IPS-15b (cell line): ENCODE measurements at regions not wholly inside any gene's neighbourhood (a gene's known extent, or its start where the extent isn't known, plus 50 kb on each side); places are given as distances from the start of the nearest gene placed in this dataset.
"Not testable (repeated sequence)": the region's sequence is repeated elsewhere in the genome, so short reads cannot be mapped to it uniquely, and the experiment has no call there.

Source experiments
- H3K27me3 ChIP-seq: one replicate; pipeline ENCODE4 v1.6.1; 2013; ENCODE audit warnings: low read length; ENCODE audit not compliant: control insufficient read depth, insufficient read depth
- H3K36me3 ChIP-seq: one replicate; pipeline ENCODE4 v1.6.1; 2013; ENCODE audit warnings: low read length; ENCODE audit not compliant: control insufficient read depth, insufficient read depth
- H3K4me1 ChIP-seq: one replicate; pipeline ENCODE4 v1.6.1; 2013; ENCODE audit warnings: mild to moderate bottlenecking, low read length; ENCODE audit not compliant: control insufficient read depth, insufficient read depth
- H3K4me3 ChIP-seq: one replicate; pipeline ENCODE4 v1.5.1; 2013; ENCODE audit warnings: low read depth, low read length
- H3K9ac ChIP-seq: one replicate; pipeline ENCODE4 v1.6.1; 2013; ENCODE audit warnings: low read depth, mild to moderate bottlenecking, low read length
- H3K9me3 ChIP-seq: one replicate; pipeline ENCODE4 v1.6.1; 2013; ENCODE audit warnings: mild to moderate bottlenecking, low read length; ENCODE audit not compliant: control insufficient read depth, insufficient read depth

DNA sequence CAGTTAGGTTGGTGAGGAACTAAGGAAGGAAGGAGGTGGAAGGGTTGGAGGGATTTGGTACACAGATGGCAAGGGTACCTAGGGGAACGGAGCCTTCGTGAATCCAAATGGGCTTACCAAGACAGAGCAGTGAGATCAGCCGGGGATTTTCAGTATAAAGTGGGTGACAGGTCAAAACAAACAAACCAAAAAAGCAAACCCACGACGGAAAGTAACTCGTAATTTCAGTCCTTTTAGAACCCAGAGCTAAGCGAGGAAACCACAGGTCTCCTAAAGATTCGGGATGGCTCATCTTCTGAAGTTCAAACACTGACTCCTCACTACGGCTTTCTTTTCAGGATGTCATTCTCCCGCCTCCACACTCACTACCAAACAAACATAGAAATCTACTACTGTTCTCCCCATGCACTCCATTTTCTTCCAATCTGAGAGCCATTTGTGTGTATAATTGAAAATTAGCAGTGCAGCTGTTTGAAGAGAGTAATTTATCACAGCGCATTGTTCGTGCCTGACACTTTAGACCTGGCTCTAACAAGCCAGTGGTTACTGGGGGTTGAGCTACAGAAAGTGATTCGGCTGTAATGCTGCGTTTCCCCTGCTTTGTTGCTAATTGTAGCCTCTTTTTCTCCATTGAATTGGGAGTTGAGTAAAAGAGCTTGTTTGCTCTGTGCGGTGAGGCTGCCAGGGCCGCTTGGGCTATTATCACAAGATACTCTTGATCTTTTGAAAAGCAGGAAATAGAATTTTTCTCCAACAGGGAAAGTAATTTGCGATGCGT, 64.7 kb upstream of the CCDC39 start:
- Histone ChIP-seq H3K36me3 (no peaks in the 10 kb centered on the region), H3K9ac (no peak overlapping the region), H3K4me1 (peaks cover 12% of the 10 kb centered on the region), H3K9me3 (no peaks in the 10 kb centered on the region), H3K27me3 (no peaks in the 10 kb centered on the region), H3K4me3 (no peak overlapping the region)

DNA sequence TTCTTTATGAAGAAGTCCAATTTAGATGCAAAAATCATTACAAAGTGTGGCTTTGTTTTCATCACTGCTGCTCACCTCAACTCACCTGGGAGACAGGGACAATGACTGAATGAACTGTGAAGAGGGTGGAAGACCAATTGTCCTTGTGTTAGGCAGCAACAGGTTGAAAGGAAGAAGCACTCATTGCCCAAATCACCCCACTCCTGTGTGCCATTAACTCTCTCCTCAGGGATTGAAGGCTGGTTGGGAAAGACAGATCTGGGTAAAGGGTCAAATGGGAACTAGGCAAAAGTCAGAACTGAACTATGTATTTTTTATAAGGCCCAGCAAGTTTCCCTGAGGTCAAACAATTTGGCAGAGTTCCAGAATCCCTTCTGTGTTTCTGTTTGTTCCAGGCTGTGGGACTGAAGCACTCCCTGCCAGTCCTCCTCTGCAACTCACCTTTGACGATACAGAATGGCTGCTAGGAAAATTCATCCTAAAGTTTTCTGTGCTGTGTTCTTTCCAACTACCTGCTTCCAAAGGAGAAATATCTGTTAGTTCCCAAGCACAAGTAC, 68.6 kb upstream of the CCDC39 start:
- peaks cover 15% of the 10 kb centered on the region for H3K4me1 ChIP-seq
- H3K9ac ChIP-seq, result no peak overlapping the region
- no peak overlapping the region for H3K4me3 ChIP-seq
- no peaks in the 10 kb centered on the region for H3K36me3 ChIP-seq
- no peaks in the 10 kb centered on the region for H3K27me3 ChIP-seq
- no peaks in the 10 kb centered on the region for H3K9me3 ChIP-seq

DNA sequence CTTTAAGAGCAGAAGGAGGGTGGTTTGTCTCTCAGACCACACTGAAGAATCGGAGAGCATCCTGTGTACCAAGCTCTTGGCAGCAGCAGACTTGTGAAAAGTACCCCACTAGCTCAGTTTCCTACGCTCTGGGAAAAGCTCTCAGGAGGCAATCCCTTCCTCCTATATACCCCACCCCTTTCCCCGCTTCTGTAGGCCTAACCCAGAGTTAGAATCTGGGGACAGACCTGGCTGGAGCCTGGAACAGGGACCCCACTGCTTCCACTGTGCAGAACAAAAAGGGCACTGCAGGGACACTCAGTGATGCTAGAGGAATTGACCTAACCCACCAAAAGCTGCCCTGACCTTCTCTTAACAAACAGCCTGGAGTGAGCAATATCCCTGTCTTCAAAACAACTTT, 70.0 kb upstream of the CCDC39 start:
- Histone ChIP-seq H3K4me1 (peaks cover 8% of the 10 kb centered on the region), H3K4me3 (no peak overlapping the region), H3K27me3 (no peaks in the 10 kb centered on the region), H3K9me3 (no peaks in the 10 kb centered on the region), H3K36me3 (no peaks in the 10 kb centered on the region), H3K9ac (no peak overlapping the region)

DNA sequence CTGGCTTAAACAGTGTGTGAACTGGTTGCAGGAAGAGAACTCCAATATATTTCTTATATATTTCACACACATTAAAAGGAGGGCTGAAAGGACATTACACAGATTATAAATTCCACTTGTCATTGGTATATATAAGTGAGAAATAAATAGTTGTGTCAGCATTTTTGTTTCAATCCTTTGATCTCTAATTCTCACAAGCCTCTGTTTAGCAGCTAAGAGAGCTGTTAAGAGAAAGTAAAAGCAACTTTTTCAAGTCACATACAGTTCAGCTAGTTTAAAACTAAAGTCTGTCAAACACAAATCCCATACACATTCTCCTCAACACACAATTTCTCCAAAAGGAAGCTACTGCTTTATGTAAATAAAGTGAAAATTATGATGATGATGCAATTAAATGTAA, 70.5 kb upstream of the CCDC39 start:
- Histone ChIP-seq H3K4me1 (peaks cover 6% of the 10 kb centered on the region), H3K4me3 (no peak overlapping the region), H3K36me3 (no peaks in the 10 kb centered on the region), H3K9me3 (no peaks in the 10 kb centered on the region), H3K27me3 (no peaks in the 10 kb centered on the region), H3K9ac (no peak overlapping the region)

DNA sequence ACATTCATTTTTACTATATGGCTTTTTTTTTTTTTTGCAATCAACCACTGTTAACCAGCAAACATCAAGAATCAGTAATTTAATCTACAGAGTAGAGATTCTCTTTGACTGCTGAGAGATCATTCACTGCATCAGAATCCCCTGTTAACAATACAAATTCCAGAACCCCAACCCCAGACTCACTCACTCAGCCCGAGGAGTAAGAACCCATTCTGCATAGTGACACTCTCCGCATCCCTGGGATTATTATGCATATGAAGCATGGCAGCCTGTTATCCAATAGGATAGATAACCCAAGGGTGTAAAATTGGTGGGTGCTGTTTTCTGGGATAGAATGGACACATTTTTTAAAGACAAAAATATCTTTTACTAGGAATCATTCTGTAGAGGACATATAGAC, 76.3 kb upstream of the CCDC39 start:
- Histone ChIP-seq H3K4me1 (no peaks in the 10 kb centered on the region), H3K27me3 (no peaks in the 10 kb centered on the region), H3K9me3 (no peaks in the 10 kb centered on the region), H3K4me3 (no peak overlapping the region), H3K36me3 (no peaks in the 10 kb centered on the region), H3K9ac (no peak overlapping the region)

DNA sequence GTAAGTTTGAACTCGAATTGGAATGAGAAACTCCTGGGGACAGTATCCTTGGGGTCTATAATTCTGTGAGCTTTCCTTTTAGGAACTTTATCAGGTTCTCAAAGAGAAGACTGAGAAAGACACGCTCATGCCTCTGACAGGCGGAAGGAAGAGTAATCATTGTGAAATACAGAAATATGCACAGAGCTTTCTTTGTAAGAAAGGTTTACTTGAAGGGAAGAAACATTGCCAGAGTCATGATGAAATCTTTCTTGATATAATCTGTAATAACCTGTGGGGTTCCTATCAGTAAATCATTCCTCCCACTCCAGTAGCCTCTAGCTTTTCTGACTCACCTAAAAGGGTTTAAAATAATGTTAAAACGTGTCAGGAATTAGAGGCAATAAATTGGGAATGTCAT, 83.6 kb upstream of the CCDC39 start:
- Histone ChIP-seq H3K9me3 (no peaks in the 10 kb centered on the region), H3K27me3 (no peaks in the 10 kb centered on the region), H3K4me3 (no peak overlapping the region), H3K9ac (no peak overlapping the region), H3K4me1 (no peaks in the 10 kb centered on the region), H3K36me3 (no peaks in the 10 kb centered on the region)

DNA sequence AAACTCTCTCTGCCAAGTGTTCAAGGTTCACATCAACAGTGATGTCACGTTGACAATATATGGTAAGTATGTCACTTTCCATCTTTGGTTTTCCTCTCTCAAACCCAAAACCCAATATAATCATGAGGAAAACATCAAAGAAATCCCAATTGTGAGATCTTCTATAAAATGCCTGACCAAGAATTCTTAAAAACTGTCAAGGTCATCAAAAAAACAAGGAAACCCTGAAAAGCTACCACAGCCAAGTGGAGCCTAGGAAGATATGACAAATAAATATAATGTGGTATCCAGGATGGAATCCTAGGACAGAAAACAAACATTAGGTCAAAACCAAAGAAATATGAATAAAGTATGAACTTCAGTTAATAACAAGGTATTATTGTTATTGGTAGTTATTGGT, 85.2 kb upstream of the CCDC39 start:
- no peaks in the 10 kb centered on the region for H3K9me3 ChIP-seq
- H3K4me1 ChIP-seq, result no peaks in the 10 kb centered on the region
- no peaks in the 10 kb centered on the region for H3K36me3 ChIP-seq
- no peak overlapping the region for H3K9ac ChIP-seq
- no peak overlapping the region for H3K4me3 ChIP-seq
- no peaks in the 10 kb centered on the region for H3K27me3 ChIP-seq

DNA sequence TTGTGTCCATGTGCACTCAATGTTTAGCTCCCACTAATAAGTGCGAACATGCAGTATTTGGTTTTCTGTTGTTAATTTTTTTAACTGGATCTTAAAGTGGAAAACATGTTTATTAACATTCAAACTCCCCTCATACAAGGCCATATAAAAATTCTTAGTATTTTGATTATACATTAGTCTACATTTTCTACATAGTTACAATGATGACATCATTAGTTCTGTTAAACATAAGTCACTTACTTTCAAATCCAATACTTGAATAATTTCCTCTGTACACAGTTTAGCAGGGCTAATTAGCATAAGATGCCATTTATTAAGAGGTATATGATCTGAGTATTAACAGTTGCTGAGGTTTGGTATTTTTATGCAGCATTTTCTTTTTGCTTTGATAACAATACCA, 91.3 kb upstream of the CCDC39 start:
- no peaks in the 10 kb centered on the region for H3K4me1 ChIP-seq
- H3K9me3 ChIP-seq, result peaks cover 2% of the 10 kb centered on the region
- H3K27me3 ChIP-seq, result no peaks in the 10 kb centered on the region
- H3K9ac ChIP-seq, result no peak overlapping the region
- no peak overlapping the region for H3K4me3 ChIP-seq
- no peaks in the 10 kb centered on the region for H3K36me3 ChIP-seq

DNA sequence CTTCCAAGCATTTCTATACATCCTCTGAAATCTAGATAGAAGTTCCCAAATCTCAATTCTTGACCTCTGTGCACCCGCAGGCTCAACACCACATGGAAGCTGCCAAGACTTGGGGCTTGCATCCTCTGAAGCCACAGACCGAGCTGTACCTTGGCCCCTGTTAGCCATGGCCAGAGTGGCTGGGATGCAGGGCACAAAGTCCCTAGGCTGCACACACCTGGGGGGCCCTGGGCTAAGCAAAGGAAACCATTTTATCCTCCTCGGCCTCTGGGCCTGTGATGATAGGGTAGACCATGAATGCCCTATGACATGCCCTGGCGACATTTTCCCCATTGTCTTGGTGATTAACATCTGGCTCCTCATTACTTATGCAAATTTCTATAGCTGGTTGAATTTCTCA, 97.1 kb upstream of the CCDC39 start:
- no peak overlapping the region for H3K9ac ChIP-seq
- peaks cover 10% of the 10 kb centered on the region for H3K9me3 ChIP-seq
- H3K36me3 ChIP-seq, result no peaks in the 10 kb centered on the region
- no peak overlapping the region for H3K4me3 ChIP-seq
- no peaks in the 10 kb centered on the region for H3K27me3 ChIP-seq
- no peaks in the 10 kb centered on the region for H3K4me1 ChIP-seq

DNA sequence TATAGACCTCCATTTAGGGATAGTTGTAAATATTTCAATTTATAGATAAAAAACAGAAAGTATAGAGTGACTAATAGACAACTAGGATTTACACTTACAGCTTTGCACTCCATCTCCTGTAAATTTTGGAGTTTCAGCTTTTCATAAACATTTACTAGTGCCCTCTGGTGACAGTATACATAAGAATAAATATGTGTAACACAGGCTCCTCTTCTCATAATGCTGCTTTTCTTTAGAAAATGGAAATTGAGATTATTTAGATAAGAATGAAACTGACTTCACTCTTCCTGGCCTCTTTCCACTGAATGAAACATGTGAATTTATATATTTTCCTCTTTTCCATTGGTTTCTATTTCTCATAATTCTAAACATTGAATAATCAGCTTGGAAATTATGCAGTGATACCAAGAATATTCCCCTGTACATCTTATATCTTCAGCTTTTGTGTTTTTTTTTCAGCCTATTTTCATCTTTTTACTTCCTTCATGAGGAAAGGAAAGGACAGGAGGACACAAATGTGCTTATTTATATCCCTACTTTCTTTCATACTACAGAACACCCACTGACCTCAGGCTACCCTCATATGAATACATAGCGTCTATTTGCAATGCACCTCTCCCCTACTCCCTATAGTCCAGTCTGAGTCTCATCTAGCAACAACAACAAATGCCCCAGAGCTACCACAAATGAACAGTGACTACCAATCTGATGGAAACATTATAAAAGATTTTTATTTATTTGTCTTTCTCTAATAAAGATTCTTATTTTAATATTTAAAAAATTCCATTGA, 103.1 kb upstream of the CCDC39 start:
- Histone ChIP-seq H3K36me3 (no peaks in the 10 kb centered on the region), H3K4me1 (peaks cover under 1% of the 10 kb centered on the region), H3K9me3 (no peaks in the 10 kb centered on the region), H3K27me3 (no peaks in the 10 kb centered on the region), H3K4me3 (no peak overlapping the region), H3K9ac (no peak overlapping the region)

DNA sequence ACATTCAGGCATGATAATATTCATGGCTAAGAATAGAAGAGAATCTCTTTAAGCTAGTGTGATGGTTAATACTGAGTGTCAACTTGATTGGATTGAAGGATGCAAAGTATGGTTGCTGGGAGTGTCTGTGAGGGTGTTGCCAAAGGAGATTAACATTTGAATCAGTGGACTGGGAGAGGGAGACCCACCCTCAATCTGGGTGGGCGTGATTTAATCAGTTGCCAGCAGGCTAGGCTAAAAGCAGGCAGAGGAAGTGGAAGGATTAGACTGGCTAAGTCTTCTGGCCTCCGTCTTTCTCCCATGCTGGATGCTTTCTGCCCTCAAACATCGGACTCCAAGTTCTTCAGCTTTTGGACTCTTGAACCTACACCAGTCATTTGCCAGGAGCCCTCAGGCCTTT, 106.9 kb upstream of the CCDC39 start:
- not testable (repeated sequence) for H3K27me3 ChIP-seq

DNA sequence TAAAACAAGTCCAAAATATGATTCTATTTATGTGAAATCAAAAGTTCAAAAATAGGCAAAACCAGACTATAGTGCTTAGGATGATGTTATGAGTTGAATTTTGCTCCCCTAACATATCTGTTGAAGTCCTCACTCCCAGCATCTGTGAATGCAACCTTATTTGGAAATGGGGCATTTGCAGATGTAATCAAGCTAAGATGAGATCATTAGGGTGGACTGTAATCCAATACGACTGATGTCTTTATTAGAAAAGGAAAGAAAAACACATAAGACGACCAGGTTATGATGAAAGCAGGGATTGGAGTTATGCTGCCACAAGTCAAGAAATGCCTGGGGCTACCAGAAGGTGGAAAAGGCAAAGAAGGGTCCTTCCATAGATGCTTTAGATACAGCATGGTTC, 110.5 kb upstream of the CCDC39 start:
- no peaks in the 10 kb centered on the region for H3K36me3 ChIP-seq
- no peaks in the 10 kb centered on the region for H3K9me3 ChIP-seq
- no peak overlapping the region for H3K9ac ChIP-seq
- no peaks in the 10 kb centered on the region for H3K27me3 ChIP-seq
- H3K4me3 ChIP-seq, result no peak overlapping the region
- peaks cover 2% of the 10 kb centered on the region for H3K4me1 ChIP-seq

More for the DNA sequence above, 106.9 kb upstream of the CCDC39 start:
- not testable (repeated sequence) for H3K36me3 ChIP-seq, H3K4me1 ChIP-seq, H3K9me3 ChIP-seq, H3K4me3 ChIP-seq, H3K9ac ChIP-seq
